NCI-H82 treated with DMSO at 0.1 percent for 48 hours (cell line): ENCODE measurements at regions not wholly inside any gene's neighbourhood (a gene's known extent, or its start where the extent isn't known, plus 50 kb on each side); places are given as distances from the start of the nearest gene placed in this dataset.
"Not testable (repeated sequence)": the region's sequence is repeated elsewhere in the genome, so short reads cannot be mapped to it uniquely, and the experiment has no call there.

ENCODE experiments used
- DNase-seq: peaks from one replicate; lab custom pipeline; 2025; ENCODE audit not compliant: unreplicated experiment; lab: John Stamatoyannopoulos, UW

DNA sequence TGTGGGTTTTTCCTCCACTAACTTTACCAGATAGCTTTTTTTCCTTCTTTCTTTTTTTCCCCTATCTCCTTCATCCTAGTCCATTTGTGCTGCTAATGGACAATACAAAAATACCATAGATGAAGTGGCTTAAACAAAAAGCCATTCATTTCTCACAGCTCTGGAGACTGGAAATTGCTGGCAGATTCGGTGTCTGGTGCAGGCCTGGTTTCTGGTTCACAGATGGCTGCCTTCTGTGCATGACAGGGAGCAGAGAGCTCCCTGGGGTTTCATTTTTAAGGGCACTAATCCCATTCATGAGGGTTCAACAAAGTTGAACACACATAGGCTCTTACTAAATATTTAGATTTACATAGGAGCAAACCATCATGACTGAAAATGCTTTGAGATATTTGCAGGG, 467.4 kb downstream of the TYW1 start:
- no peak for DNase-seq

DNA sequence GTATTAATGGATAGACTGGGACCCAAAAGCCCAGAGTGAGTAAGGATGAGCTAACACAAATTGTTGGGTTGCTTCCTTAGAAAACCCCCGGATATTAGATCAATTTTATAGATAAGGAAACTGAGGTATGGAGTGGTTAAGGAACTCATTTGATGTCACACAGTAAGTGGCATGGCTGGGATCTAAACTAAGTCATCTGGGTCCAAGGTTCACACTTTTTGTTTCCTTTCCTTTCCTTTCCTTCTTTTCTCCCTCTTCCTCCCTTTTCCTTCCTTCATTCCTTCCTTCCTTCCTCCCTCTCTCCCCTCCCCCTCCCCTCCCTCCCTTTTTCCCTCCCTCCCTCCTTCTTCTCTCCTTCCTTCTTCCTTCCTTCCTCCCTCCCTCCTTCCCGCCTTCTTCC, 469.5 kb downstream of the TYW1 start:
- no peak for DNase-seq

DNA sequence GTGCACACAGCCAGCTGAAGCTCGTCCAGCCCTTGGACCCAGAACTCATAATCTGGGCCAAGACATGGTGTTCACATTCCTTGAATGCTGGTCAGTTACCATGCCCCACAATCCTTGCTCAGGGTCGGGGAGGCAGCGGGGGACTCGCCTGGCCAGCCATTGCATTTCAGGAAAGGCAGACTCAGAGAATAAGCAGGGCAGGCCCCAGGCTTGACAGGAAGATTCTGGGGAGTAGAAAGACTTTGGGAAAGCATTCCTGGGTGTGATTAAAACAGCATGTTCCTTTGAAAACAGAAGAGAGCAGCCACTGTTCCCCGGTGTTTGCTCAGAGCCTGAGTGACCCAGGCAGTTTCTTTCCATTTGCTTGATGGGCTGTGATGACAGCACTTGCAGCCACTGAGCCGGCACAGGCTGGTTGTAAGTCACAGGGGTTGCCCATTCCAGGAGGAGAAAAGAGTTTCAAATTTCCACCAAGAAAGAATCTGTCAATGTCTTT, 473.7 kb downstream of the TYW1 start:
- DNase-seq = no peak

DNA sequence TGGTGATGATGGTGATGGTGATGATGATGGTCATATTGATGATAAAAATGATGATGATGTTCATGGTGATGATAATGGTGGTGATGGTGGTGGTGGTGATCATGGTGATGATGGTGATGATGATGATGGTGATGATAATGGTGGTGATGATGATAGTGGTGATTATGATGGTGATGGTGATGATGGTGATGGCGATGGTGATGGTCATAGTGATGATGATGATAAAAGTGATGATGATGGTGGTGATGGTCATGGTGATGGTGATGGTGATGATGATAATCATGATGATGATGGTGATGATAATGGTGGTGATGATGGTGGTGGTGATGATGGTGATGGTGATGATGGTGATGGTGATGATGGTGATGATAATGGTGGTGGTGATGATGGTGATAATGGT, 478.7 kb downstream of the TYW1 start:
- no peak for DNase-seq

DNA sequence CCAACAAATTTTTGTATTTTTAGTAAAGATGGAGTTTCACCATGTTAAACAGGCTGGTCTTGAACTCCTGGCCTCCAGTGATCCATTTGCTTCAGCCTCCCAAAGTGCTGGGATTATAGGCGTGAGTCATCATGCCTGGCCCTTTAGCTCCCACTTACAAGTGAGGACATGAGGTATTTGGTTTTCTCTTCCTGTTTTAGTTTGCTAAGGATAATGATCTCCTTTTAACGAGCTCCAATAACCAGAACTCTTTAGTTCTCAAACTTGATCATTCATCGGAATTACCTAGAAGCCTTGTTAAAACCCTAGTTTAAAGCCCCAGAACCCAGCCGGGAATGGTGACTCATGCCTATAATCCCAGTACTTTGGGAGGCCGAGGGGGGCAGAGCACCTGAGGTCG, 481.4 kb downstream of the TYW1 start:
- DNase-seq = no peak

DNA sequence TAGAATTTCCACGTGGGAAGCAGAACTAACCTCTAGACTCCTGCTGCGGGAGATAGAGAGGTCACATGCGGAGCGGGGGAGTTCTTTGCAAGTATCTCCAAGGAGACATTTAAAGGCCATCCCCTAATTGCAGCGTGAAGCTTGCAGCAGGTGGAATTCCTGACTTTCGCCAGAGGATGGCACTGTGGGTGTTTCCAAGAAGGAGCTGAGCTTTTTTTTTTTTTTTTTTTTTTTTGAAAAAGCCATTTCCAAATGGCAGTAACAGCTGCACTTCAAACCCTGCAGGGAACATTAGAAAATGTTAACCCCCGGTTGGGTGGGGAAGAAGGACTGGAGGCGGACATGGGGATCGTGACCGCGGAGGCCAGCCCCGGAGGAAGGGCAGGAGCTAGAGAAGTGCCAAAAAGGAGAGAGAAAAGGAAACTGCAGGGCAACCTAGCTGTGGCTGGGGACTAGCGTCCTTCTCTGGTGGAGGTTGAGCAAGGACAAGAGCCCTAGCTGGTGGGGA, 487.7 kb downstream of the TYW1 start:
- DNase-seq = peak; percentile 39

DNA sequence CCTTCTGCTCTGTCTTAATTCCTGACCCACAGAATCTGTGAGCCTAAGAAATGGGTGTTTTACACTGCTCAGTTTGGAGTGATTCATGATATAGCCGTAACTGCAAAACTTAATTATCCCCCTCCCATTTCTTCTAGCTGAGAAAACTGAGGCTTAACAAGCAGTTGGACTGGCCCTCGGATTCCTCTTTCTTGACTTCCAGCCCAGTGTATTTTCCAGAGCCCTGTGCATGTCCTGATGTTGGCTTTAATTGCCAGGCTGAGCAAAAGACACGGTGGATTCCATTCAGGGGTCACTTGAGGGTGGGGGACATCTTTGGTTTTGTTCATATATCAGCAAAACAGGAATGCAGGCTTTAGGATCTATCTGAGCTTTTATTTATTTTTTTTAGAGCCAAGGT, 489.8 kb downstream of the TYW1 start:
- no peak for DNase-seq

DNA sequence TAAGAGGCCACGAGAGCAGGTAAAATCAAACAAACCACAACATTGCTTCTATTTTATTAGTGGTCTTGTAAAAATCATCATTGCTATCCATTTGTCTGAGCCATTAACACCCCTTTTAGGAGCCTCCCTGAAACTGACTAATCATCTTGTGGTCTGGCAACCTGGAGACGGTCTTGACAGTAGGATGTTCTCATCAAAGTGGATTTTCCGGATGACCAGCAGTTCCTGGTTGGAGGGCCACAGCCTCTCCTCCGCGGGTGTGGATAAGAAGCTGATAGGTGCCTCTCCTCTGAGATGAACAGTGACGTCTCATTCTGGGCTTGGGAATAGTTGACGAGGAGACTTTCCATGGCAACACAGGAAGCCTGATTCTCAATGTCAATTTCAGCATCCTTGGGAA, 490.7 kb downstream of the TYW1 start:
- no peak for DNase-seq

DNA sequence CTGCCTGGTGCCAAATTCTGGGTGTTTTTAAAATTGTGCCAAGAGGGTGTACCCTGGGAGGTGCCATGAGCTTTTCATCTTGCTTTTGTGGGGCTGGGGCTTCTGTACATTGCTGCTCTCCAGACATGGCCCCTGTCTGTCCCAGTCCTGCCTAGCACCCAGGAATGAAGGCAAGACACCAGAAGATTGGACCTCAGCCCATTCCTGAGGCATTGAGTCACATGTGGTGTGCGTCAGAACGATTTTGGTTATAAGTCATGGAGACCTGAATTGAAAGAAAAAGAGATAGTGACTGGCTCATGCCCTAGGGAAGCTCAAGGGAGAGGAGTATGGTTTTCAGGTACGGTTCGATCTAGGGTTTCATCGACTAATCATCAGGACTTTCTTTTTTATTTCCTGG, 493.2 kb downstream of the TYW1 start:
- no peak for DNase-seq

DNA sequence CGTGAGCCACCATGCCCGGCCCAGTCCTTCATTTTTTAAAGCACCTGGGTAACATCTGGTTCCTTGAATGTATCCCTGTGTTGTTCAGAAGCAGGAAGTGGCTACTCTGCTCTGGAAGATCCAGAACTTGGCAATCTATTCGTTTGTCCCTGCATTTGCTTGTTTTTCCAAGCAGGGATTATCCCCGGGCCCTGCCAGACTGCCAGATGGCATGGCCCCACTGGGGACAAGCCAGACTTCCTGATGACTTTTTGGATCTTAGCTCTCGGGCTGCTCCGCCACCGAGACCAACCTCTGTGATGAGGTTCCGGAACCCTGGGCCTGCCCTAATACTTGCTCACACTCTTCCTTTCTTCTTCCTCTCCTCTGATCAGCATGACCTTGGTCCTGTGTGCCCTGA, 496.7 kb downstream of the TYW1 start:
- DNase-seq = peak; percentile 60

DNA sequence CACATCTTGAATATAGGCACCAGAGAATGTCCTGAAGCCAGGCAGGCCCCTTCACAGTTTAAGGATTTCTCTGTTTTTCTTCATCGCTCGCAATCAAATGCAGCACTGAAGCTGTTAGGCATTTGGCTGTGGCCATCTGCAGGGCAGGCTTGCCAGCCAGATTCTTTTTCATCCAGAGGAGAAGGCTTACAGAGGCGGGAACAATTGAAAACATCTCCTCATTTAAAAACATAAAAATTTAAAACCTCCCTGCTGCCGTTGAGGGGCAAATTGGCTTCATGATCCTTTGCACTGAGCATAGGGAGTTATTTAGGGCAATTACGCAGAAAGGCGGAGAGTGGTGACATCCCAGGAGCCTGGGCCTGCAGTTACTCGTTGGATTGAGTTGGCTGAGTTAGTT, 500.0 kb downstream of the TYW1 start:
- no peak for DNase-seq

DNA sequence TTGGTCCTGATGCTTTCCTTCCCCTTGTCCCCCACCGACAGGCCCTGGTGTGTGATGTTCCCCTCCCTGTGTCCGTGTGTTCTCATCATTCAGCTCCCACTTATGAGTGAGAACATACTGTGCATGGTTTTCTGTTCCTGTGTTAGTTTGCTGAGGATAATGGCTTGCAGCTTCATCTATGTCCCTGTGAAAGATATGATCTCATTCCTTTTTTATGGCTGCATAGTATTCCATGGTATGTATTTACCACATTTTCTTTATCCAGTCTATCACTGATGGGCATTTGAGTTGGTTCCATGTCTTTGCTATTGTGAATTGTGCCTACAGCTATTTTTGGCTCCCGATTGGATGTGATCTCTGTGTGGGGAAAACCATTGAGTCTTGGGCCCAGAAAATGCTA, 501.3 kb downstream of the TYW1 start:
- not testable (repeated sequence) for DNase-seq

DNA sequence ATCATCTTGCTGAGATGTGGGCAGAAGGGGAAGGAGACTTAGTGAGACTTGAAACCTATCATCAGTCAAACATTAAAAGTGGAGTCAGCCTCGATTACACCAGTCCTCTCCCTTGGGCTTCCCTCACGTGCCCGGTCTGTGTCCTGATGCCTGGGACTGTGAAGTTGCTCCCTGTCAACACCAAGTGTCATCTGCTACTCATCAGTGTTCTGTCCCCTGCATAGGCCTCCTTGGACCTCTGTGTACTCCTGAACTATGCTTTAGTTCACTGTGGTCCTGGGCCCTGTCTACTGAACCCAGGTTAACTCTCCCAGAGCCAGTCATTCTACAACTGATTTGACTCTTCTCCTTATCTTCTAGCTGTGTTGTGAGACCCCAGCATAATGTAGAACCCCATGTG, 506.3 kb downstream of the TYW1 start:
- DNase-seq = no peak

DNA sequence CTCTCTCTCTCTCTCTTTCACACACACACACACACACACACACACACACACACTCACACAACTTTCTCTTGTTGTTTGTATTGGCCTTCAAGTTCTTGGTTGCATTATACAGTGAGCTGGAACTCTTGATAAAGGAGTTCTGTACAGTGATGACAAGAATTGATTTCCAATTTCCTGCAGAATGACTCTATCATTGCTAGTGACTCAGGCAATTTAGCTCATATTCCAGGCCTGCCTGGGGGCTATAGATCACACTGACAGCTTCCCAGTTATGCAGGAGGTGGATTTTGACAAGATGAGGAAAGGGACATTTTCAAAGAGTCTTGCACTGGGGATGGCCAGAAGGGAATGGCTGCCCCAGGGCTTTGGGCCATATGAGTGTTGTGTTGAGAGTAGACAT, 508.8 kb downstream of the TYW1 start:
- DNase-seq = no peak

DNA sequence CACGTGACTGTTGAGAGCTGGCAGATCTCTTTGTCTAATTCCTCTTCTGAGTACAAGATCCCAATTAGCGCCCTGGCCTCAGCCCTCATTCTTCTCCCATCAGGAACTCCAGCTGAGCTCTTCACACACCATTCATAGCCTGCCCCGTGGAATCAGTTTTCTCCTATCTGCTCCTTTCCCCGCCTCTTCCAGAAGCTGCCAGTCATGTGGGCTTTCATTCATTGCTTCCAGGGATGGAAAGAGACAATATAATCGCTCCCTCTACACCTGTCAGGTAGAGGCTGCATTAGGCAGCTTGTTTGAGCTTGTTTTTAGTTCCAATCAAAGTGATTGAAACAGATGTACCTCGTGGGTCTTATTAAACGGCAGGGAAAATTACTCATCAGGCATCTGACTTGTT, 515.8 kb downstream of the TYW1 start:
- DNase-seq = peak; percentile 79

DNA sequence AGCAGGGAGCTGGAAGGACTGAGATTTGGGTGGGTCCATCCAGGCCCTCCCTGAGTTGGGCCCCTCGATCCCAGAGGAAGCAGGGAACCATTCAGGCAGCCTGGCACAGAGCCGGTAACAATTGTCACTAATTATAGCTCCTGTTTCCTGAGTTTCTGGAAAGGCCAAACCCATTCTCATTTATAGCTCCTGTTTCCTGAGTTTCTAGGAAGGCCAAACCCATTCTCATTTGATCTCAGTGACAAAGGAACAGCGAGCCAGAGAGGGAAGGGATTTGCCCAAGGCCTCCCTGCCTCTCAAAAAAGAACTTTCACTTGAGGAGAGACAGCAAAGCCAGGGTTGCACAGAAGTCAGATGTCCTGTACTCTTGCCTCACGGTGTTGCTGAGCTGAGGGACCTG, 521.9 kb downstream of the TYW1 start:
- no peak for DNase-seq

DNA sequence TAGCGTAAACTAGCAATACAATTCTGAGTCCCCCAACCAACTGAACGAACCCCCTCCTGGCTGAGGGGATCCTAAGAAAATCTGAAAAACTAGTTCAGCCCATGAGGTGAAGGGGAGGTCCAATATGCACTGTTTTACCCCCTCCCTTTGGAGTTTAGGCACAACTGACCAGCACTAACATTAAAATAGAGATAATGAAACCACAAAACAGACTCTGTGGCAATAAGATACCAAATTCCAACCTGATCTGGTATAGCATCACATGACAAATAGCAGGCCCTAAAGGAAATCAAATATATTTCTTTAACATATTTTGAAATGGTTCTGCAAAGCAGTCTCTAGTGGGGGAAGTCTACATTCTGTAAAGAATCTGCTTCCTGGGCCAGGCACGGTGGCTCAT, 522.5 kb downstream of the TYW1 start:
- DNase-seq = no peak

DNA sequence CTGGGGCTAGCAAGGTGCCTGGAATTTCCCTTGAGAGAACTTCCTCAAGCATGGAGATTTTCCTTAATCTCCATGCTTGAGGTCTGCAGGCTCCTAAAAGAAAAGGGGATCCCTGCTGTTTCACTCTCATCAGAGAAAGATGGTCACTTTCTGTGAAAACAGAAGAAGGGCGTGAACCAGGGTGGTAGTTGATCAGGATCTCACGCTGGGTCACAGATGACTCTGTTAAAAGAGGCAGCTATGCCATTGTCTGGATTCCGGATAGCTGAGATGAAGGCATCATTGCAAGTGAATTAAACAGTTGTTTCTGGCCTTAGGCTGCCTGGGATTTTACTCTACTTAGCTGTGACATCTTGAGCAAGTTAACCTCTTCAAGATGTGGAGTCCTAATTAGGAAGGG, 525.9 kb downstream of the TYW1 start:
- no peak for DNase-seq

DNA sequence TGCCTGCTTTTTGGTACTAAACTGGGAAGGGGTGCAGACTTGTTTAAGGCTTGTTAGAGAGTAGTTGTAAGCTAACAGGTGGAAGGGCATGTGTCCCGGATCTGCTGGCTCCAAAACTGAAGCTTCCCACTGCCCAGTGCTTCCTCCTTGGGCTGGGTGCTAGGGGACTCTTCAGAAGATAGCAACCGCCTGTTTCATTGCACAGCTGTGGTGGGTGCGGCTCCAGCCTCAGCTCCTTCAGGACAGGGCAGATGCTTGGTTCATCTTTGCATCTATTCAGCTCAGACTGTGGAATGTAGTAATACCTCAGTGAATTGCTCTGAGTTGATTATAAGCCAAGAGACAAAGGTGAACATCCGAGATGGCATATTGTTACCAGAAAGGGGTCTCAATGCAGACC, 527.1 kb downstream of the TYW1 start:
- DNase-seq = no peak

DNA sequence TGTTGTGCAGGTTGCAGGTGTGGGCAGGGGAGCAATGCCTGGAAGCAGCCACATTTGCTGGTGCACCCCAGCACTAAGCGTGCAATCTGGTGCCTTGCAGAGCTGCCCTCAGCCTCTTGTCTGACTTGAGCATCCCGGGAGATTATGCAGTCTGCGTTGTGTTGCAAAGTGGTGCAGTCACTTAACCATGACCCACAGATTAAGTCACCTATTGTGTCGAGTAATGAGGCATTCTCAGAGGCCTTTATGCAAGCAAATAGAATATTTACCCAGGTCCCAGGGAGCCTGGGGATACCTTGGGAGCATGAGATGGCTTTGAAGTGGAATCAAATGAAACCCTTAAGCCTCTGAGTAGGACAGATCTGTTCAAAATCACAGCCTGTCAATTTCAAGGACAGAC, 529.0 kb downstream of the TYW1 start:
- DNase-seq = no peak

DNA sequence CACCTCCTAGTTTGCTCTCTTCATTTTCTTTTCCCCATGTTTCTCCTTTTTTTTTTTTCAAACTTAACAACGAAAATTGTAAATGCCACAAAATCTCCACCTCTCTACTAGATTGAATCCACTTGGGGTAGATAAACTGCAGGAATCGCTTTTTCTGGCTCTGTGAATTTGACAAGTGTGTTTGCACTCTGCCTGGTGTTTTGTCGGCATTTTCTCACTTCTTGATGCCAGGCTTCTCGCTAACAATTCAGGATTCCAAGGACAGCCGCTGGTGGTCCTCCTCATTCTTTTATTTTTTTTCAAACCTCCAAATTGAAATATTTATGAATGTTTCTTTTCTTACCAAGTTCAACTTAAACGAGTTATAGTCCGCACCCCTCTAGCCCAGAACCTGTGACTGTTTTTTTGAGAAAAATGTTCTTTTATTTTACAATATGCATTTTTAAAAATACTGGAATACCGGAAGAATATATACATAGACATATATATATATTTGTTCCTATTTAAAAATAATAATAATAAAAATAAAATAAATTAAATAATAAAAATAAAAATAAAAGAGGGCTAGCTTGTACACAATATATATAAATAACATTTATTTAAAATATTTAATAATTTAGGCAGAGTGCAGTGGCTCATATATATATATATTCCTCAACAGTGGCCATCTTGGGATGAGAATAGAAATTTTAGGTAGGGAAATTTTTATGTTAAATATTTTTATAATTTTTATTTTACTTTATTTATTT, 538.8 kb downstream of the TYW1 start:
- no peak for DNase-seq

DNA sequence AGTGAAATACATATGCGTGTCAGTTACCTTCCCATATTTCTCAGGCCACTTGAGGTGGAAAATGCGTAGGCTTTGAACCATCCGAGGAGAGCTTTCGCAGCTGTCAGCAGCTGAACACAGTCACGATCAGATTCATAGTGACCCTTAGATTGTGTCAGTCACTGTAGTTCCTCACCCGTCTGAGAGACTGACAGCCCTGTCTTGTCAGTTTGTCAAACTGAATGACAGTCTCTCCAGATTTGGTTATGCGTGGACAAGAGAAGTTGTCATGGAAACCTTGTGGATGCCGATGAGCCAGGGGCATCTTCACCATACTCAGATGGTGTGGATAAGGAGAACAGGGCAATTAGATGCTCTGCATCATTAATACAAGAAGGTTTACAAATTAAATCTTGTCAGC, 546.3 kb downstream of the TYW1 start:
- no peak for DNase-seq
